ENCODE measurements at regions not wholly inside any gene's neighbourhood (a gene's known extent, or its start where the extent isn't known, plus 50 kb on each side); places are given as distances from the start of the nearest gene placed in this dataset.

DNA sequence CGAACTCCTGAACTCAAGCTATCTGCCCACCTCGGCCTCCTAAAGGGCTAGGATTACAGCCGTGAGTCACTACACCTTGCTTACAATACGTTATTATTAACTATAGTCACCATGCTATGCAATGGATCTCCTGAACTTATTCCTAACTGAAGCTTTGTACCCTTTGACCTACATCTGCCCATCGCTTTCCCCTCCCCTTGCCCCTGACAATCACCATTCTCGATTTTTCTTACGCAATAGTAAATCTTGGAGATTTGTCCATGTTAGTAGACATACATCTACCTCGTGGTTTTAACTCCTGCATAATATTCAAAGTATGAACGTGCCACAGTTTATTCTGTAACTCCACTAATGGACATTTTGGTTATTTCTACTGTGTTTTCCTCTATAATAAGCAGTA lies 120.6 kb downstream of the NPIPB5 start:
- H3K27me3 ChIP-seq (ENCODE audit: control insufficient read depth in 3 of 3, insufficient read depth in 3 of 3, low read length in 3 of 3), result peaks cover 0 to 6% (median 4%) of the 10 kb centered on the region in 3 donors
- H3K9me3 ChIP-seq (ENCODE audit: control insufficient read depth in 2 of 2, insufficient read depth in 1 of 2, low read depth in 1 of 2, low read length in 1 of 2), result no peaks in the 10 kb centered on the region
- H3K4me3 ChIP-seq (ENCODE audit: low read depth in 1 of 3, low read length in 3 of 3), result no peak overlapping the region
- DNase-seq (no peak), FAIRE-seq (no peak)
- no peaks in the 10 kb centered on the region for H3K36me3 ChIP-seq (ENCODE audit: control insufficient read depth in 3 of 3, insufficient read depth in 2 of 3, low read depth in 1 of 3, low read length in 3 of 3)
- no peaks in the 10 kb centered on the region for H3K4me1 ChIP-seq (ENCODE audit: control insufficient read depth in 3 of 3, insufficient read depth in 2 of 3, low read depth in 1 of 3, low read length in 2 of 3)
- H3K27ac ChIP-seq (ENCODE audit: low read depth in 1 of 3, low read length in 2 of 3), result no peak overlapping the region
- WGBS, 3 donors, result 66 to 82% (median 69%) methylated on average over 9 of the region's 9 CpGs

DNA sequence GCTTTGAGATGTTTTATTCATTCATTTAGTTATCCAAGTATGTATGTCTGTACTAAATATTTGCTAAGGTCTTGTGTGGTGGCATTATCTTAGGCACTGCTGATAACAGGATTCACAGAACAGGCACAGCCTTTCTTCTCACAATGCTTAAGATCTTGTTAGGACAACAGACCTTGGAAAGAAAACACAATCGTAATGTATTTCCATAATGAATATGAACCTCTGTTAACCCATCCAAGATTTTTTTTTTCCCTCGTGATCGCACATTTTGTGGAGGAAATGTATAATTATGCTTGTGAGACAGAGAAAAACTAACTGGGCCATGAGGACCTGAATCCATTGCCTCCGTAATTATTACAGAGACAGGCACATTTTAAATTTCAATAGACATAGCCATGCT lies 121.9 kb downstream of the NPIPB5 start:
- H3K27me3 ChIP-seq (ENCODE audit: control insufficient read depth in 3 of 3, insufficient read depth in 3 of 3, low read length in 3 of 3), result peaks cover 0 to 4% (median 3%) of the 10 kb centered on the region in 3 donors
- DNase-seq (no peak), FAIRE-seq (no peak)
- no peaks in the 10 kb centered on the region for H3K36me3 ChIP-seq (ENCODE audit: control insufficient read depth in 3 of 3, insufficient read depth in 2 of 3, low read depth in 1 of 3, low read length in 3 of 3)
- no peaks in the 10 kb centered on the region for H3K4me1 ChIP-seq (ENCODE audit: control insufficient read depth in 3 of 3, insufficient read depth in 2 of 3, low read depth in 1 of 3, low read length in 2 of 3)
- H3K9me3 ChIP-seq (ENCODE audit: control insufficient read depth in 2 of 2, insufficient read depth in 1 of 2, low read depth in 1 of 2, low read length in 1 of 2), result no peaks in the 10 kb centered on the region
- H3K27ac ChIP-seq (ENCODE audit: low read depth in 1 of 3, low read length in 2 of 3), result no peak overlapping the region
- H3K4me3 ChIP-seq (ENCODE audit: low read depth in 1 of 3, low read length in 3 of 3), result no peak overlapping the region
- WGBS, 3 donors, result 46 to 72% (median 59%) methylated on average over 4 of the region's 4 CpGs

DNA sequence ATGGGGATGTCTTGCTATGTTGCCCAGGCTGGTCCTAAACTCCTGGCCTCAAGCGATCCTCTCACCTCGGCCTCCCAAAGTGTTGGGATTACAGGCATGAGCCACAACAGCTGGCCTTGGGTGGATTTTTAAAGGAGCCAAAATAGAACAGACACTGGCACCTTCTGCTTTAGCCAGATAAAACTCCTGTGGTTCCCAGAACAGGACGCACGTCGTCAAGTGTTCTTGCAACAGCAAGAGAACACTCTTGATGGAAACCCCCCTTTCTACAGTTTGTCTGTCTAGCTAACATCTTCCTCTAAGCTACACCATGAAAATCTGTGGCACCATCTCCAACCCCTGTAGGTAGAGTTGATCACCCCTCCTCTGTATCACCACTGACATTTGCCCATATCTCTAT lies 122.6 kb downstream of the NPIPB5 start:
- FAIRE-seq, result no peak
- 86 to 90% (median 86%) methylated on average over 5 of the region's 5 CpGs for WGBS, 3 donors

DNA sequence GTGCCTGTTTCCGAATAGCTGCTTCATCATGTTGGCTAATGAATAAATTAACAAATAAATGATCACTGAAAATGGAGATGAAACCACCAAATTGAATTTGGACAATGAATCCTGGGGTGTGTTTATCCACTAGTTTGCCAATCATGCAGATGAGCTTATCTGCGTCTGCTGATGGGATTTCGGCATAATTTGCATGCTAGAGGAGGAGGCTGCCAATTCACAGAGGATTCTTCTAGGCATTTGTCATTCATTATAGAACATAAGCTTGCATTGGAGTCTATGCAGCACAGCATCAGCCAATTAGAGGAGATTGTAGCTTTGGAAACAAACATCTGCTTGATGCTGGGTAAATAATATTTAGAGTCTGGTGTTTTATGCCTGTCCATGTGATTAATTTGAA lies 123.1 kb downstream of the NPIPB5 start:
- H3K27ac ChIP-seq (ENCODE audit: low read depth in 1 of 3, low read length in 2 of 3), result no peak overlapping the region
- no peaks in the 10 kb centered on the region for H3K9me3 ChIP-seq (ENCODE audit: control insufficient read depth in 2 of 2, insufficient read depth in 1 of 2, low read depth in 1 of 2, low read length in 1 of 2)
- FAIRE-seq, result no peak
- DNase-seq, result no peak
- H3K4me1 ChIP-seq (ENCODE audit: control insufficient read depth in 3 of 3, insufficient read depth in 2 of 3, low read depth in 1 of 3, low read length in 2 of 3), result no peaks in the 10 kb centered on the region
- no peak overlapping the region for H3K4me3 ChIP-seq (ENCODE audit: low read depth in 1 of 3, low read length in 3 of 3)
- H3K27me3 ChIP-seq (ENCODE audit: control insufficient read depth in 3 of 3, insufficient read depth in 3 of 3, low read length in 3 of 3), result peaks cover 0 to 4% (median 3%) of the 10 kb centered on the region in 3 donors
- 49 to 57% (median 52%) methylated on average over 3 of the region's 3 CpGs for WGBS, 3 donors
- no peaks in the 10 kb centered on the region for H3K36me3 ChIP-seq (ENCODE audit: control insufficient read depth in 3 of 3, insufficient read depth in 2 of 3, low read depth in 1 of 3, low read length in 3 of 3)

More for the DNA sequence above, 122.6 kb downstream of the NPIPB5 start:
- peaks cover 0 to 4% (median 3%) of the 10 kb centered on the region in 3 donors for H3K27me3 ChIP-seq (ENCODE audit: control insufficient read depth in 3 of 3, insufficient read depth in 3 of 3, low read length in 3 of 3)
- no peaks in the 10 kb centered on the region for H3K9me3 ChIP-seq (ENCODE audit: control insufficient read depth in 2 of 2, insufficient read depth in 1 of 2, low read depth in 1 of 2, low read length in 1 of 2)
- no peak for DNase-seq
- no peak overlapping the region for H3K4me3 ChIP-seq (ENCODE audit: low read depth in 1 of 3, low read length in 3 of 3)
- no peak overlapping the region for H3K27ac ChIP-seq (ENCODE audit: low read depth in 1 of 3, low read length in 2 of 3)
- H3K4me1 ChIP-seq (ENCODE audit: control insufficient read depth in 3 of 3, insufficient read depth in 2 of 3, low read depth in 1 of 3, low read length in 2 of 3), result no peaks in the 10 kb centered on the region
- no peaks in the 10 kb centered on the region for H3K36me3 ChIP-seq (ENCODE audit: control insufficient read depth in 3 of 3, insufficient read depth in 2 of 3, low read depth in 1 of 3, low read length in 3 of 3)

DNA sequence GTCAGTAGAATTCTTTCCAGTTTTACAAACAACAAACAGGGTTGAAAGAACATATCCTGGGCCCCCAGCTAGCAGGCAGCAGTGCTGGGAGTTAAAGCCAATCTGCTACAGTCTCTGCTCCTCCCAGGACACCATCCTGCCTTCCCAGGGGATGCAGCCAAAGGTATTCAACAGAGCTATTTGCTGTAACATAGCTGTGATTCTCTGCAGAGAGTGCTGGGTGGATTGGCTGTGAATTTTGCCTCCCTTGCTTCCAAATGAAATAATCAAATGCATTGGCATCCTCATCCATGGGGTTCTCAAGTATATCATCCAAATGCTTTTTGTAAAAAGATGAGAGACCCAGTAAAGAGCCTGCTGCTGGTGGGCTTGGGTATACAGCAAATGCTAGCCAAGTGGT lies 124.3 kb downstream of the NPIPB5 start:
- no peaks in the 10 kb centered on the region for H3K36me3 ChIP-seq (ENCODE audit: control insufficient read depth in 3 of 3, insufficient read depth in 2 of 3, low read depth in 1 of 3, low read length in 3 of 3)
- H3K4me1 ChIP-seq (ENCODE audit: control insufficient read depth in 3 of 3, insufficient read depth in 2 of 3, low read depth in 1 of 3, low read length in 2 of 3), result no peaks in the 10 kb centered on the region
- no peak for DNase-seq
- no peaks in the 10 kb centered on the region for H3K9me3 ChIP-seq (ENCODE audit: control insufficient read depth in 2 of 2, insufficient read depth in 1 of 2, low read depth in 1 of 2, low read length in 1 of 2)
- no peak for FAIRE-seq
- no peak overlapping the region for H3K4me3 ChIP-seq (ENCODE audit: low read depth in 1 of 3, low read length in 3 of 3)
- H3K27me3 ChIP-seq (ENCODE audit: control insufficient read depth in 3 of 3, insufficient read depth in 3 of 3, low read length in 3 of 3), result peaks cover 0 to 4% (median 3%) of the 10 kb centered on the region in 3 donors
- H3K27ac ChIP-seq (ENCODE audit: low read depth in 1 of 3, low read length in 2 of 3), result no peak overlapping the region

DNA sequence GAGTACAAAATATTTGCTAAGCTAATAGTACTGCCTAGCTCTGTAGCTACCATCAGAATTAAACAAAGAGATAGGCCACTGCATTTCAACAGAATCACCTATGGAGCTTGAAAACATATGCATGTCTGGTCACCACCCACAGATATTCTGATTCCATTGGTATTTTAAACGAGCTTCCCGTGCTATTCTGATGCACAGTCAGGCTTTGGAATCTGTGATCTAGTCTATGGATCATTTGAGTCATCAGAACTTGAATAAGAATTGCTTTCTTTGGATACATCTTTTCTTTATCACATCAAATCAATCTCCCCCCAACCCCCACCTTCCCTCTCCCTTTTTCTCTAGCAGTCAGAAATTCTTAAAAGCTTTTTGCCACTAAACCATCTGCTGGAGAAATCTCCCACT lies 124.7 kb downstream of the NPIPB5 start:
- no peak for DNase-seq
- peaks cover 0 to 4% (median 3%) of the 10 kb centered on the region in 3 donors for H3K27me3 ChIP-seq (ENCODE audit: control insufficient read depth in 3 of 3, insufficient read depth in 3 of 3, low read length in 3 of 3)
- no peaks in the 10 kb centered on the region for H3K9me3 ChIP-seq (ENCODE audit: control insufficient read depth in 2 of 2, insufficient read depth in 1 of 2, low read depth in 1 of 2, low read length in 1 of 2)
- 7 to 11% (median 11%) methylated on average over 2 of the region's 2 CpGs for WGBS, 3 donors
- no peak overlapping the region for H3K4me3 ChIP-seq (ENCODE audit: low read depth in 1 of 3, low read length in 3 of 3)
- FAIRE-seq, result no peak
- no peaks in the 10 kb centered on the region for H3K4me1 ChIP-seq (ENCODE audit: control insufficient read depth in 3 of 3, insufficient read depth in 2 of 3, low read depth in 1 of 3, low read length in 2 of 3)
- H3K27ac ChIP-seq (ENCODE audit: low read depth in 1 of 3, low read length in 2 of 3), result no peak overlapping the region
- H3K36me3 ChIP-seq (ENCODE audit: control insufficient read depth in 3 of 3, insufficient read depth in 2 of 3, low read depth in 1 of 3, low read length in 3 of 3), result no peaks in the 10 kb centered on the region

DNA sequence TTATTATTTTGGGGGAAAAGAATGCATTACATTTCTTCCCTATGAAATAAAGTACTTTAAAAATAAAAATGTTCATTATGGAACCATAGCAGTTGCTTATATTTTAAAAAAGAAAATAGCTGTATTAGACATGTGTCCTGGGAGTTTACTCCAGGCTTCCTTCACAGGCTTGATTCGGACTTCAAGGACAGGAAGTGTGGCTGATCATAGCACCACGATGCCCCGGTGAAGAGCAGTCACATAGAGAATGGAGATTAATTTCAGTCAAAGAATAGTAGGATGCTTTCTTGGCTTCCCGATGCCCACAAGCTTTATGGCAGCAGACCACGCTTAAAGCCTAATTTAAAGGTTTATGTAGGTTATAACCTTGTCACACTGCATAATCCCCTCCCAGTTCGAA lies 125.1 kb downstream of the NPIPB5 start:
- WGBS, 3 donors, result 37 to 39% (median 38%) methylated on average over 6 of the region's 6 CpGs
- Histone ChIP-seq H3K27me3 (ENCODE audit: control insufficient read depth in 3 of 3, insufficient read depth in 3 of 3, low read length in 3 of 3) (peaks cover 0 to 4% (median 3%) of the 10 kb centered on the region in 3 donors), H3K4me3 (ENCODE audit: low read depth in 1 of 3, low read length in 3 of 3) (no peak overlapping the region), H3K9me3 (ENCODE audit: control insufficient read depth in 2 of 2, insufficient read depth in 1 of 2, low read depth in 1 of 2, low read length in 1 of 2) (no peaks in the 10 kb centered on the region), H3K27ac (ENCODE audit: low read depth in 1 of 3, low read length in 2 of 3) (no peak overlapping the region), H3K36me3 (ENCODE audit: control insufficient read depth in 3 of 3, insufficient read depth in 2 of 3, low read depth in 1 of 3, low read length in 3 of 3) (no peaks in the 10 kb centered on the region), H3K4me1 (ENCODE audit: control insufficient read depth in 3 of 3, insufficient read depth in 2 of 3, low read depth in 1 of 3, low read length in 2 of 3) (no peaks in the 10 kb centered on the region)
- FAIRE-seq (no peak), DNase-seq (no peak)

DNA sequence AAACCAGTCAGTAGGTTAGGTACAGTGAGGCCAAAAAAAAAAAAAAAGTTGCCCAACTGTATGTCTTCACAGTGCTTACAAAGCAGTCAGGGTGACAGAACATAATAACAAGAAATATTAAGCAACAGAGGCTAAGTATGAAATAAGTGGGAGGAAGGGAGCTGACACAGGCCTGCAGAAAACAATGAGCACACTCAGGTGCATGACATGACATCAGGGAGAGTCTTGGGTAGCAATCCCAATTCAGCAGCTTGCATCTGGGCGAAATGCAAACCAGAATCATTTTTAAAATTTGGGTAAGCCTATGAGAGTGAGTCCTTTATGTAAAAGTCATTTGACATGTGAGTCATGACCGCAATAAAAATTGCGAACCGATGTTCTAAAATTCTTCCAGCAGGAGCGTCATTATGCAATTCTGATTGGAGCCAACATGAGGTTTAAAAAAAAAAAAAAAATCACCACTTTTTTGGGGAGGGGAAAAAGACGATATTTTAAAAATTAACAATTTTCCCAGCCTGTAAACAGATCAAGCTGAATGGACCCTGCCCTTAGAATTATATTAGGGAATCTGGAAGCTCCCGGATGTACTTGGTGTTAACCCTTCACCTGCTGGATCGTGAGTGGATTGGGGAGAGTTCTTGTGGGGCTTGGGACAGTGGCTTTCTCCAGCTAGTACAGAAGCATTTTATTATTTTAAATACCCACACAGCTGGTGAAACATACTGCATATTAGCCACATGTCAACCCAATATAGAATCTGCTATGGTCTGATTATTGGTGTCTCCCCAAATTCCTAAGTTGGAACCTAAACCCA lies 127.9 kb downstream of the NPIPB5 start:
- Histone ChIP-seq H3K4me1 (ENCODE audit: control insufficient read depth in 3 of 3, insufficient read depth in 2 of 3, low read depth in 1 of 3, low read length in 2 of 3) (no peaks in the 10 kb centered on the region), H3K36me3 (ENCODE audit: control insufficient read depth in 3 of 3, insufficient read depth in 2 of 3, low read depth in 1 of 3, low read length in 3 of 3) (no peaks in the 10 kb centered on the region), H3K27ac (ENCODE audit: low read depth in 1 of 3, low read length in 2 of 3) (no peak overlapping the region), H3K9me3 (ENCODE audit: control insufficient read depth in 2 of 2, insufficient read depth in 1 of 2, low read depth in 1 of 2, low read length in 1 of 2) (no peaks in the 10 kb centered on the region), H3K4me3 (ENCODE audit: low read depth in 1 of 3, low read length in 3 of 3) (no peak overlapping the region), H3K27me3 (ENCODE audit: control insufficient read depth in 3 of 3, insufficient read depth in 3 of 3, low read length in 3 of 3) (peaks cover 0 to 5% (median 4%) of the 10 kb centered on the region in 3 donors)
- 58 to 69% (median 61%) methylated on average over 8 of the region's 8 CpGs for WGBS, 3 donors
- DNase-seq, result no peak
- no peak for FAIRE-seq

All from small intestine (tissue), 7 donors.